ENCODE measurements at regions not wholly inside any gene's neighbourhood (a gene's known extent, or its start where the extent isn't known, plus 50 kb on each side); places are given as distances from the start of the nearest gene placed in this dataset.

- H3K36me3 ChIP-seq (ENCODE audit: control insufficient read depth, insufficient read depth, low read length), result no peaks in the 10 kb centered on the region
- H3K4me3 ChIP-seq (ENCODE audit: low read depth, low read length), result no peak overlapping the region
- no peaks in the 10 kb centered on the region for H3K9me3 ChIP-seq (ENCODE audit: control insufficient read depth, insufficient read depth, low read length)
- H3K9ac ChIP-seq (ENCODE audit: low read depth, low read length), result no peak overlapping the region
- no peaks in the 10 kb centered on the region for H3K27me3 ChIP-seq (ENCODE audit: control insufficient read depth, insufficient read depth, low read length)
- no peaks in the 10 kb centered on the region for H3K4me1 ChIP-seq (ENCODE audit: control insufficient read depth, insufficient read depth, low read length)
Observed at GRCh38 chr21:43283136-43283924, 114.5 kb downstream of the CRYAA start.

- Histone ChIP-seq H3K4me3 (ENCODE audit: low read depth, low read length) (no peak overlapping the region), H3K27me3 (ENCODE audit: control insufficient read depth, insufficient read depth, low read length) (no peaks in the 10 kb centered on the region), H3K9me3 (ENCODE audit: control insufficient read depth, insufficient read depth, low read length) (no peaks in the 10 kb centered on the region), H3K4me1 (ENCODE audit: control insufficient read depth, insufficient read depth, low read length) (peaks cover 2% of the 10 kb centered on the region), H3K9ac (ENCODE audit: low read depth, low read length) (no peak overlapping the region), H3K36me3 (ENCODE audit: control insufficient read depth, insufficient read depth, low read length) (no peaks in the 10 kb centered on the region)
Observed at GRCh38 chr21:43282358-43283120, 113.7 kb downstream of the CRYAA start.

GRCh38 chr21:43281661-43282357, 113.0 kb downstream of the CRYAA start:
- Histone ChIP-seq H3K4me3 (ENCODE audit: low read depth, low read length) (no peak overlapping the region), H3K9ac (ENCODE audit: low read depth, low read length) (no peak overlapping the region), H3K4me1 (ENCODE audit: control insufficient read depth, insufficient read depth, low read length) (peaks cover 2% of the 10 kb centered on the region), H3K9me3 (ENCODE audit: control insufficient read depth, insufficient read depth, low read length) (no peaks in the 10 kb centered on the region), H3K27me3 (ENCODE audit: control insufficient read depth, insufficient read depth, low read length) (no peaks in the 10 kb centered on the region), H3K36me3 (ENCODE audit: control insufficient read depth, insufficient read depth, low read length) (no peaks in the 10 kb centered on the region)

GRCh38 chr21:43280949-43281633, 112.3 kb downstream of the CRYAA start:
- Histone ChIP-seq H3K27me3 (ENCODE audit: control insufficient read depth, insufficient read depth, low read length) (no peaks in the 10 kb centered on the region), H3K4me1 (ENCODE audit: control insufficient read depth, insufficient read depth, low read length) (peaks cover 2% of the 10 kb centered on the region), H3K9me3 (ENCODE audit: control insufficient read depth, insufficient read depth, low read length) (no peaks in the 10 kb centered on the region), H3K36me3 (ENCODE audit: control insufficient read depth, insufficient read depth, low read length) (no peaks in the 10 kb centered on the region), H3K4me3 (ENCODE audit: low read depth, low read length) (no peak overlapping the region), H3K9ac (ENCODE audit: low read depth, low read length) (no peak overlapping the region)

- no peaks in the 10 kb centered on the region for H3K36me3 ChIP-seq (ENCODE audit: control insufficient read depth, insufficient read depth, low read length)
- no peaks in the 10 kb centered on the region for H3K9me3 ChIP-seq (ENCODE audit: control insufficient read depth, insufficient read depth, low read length)
- peaks cover 2% of the 10 kb centered on the region for H3K4me1 ChIP-seq (ENCODE audit: control insufficient read depth, insufficient read depth, low read length)
- H3K27me3 ChIP-seq (ENCODE audit: control insufficient read depth, insufficient read depth, low read length), result no peaks in the 10 kb centered on the region
- H3K4me3 ChIP-seq (ENCODE audit: low read depth, low read length), result no peak overlapping the region
- H3K9ac ChIP-seq (ENCODE audit: low read depth, low read length), result no peak overlapping the region
Observed at GRCh38 chr21:43279578-43279894, 110.7 kb downstream of the CRYAA start.

- no peaks in the 10 kb centered on the region for H3K9me3 ChIP-seq (ENCODE audit: control insufficient read depth, insufficient read depth, low read length)
- H3K4me3 ChIP-seq (ENCODE audit: low read depth, low read length), result no peak overlapping the region
- H3K9ac ChIP-seq (ENCODE audit: low read depth, low read length), result no peak overlapping the region
- no peaks in the 10 kb centered on the region for H3K36me3 ChIP-seq (ENCODE audit: control insufficient read depth, insufficient read depth, low read length)
- H3K4me1 ChIP-seq (ENCODE audit: control insufficient read depth, insufficient read depth, low read length), result peaks cover 2% of the 10 kb centered on the region
- no peaks in the 10 kb centered on the region for H3K27me3 ChIP-seq (ENCODE audit: control insufficient read depth, insufficient read depth, low read length)
Observed at GRCh38 chr21:43278766-43279577, 110.2 kb downstream of the CRYAA start.

- H3K9ac ChIP-seq (ENCODE audit: low read depth, low read length), result no peak overlapping the region
- no peaks in the 10 kb centered on the region for H3K9me3 ChIP-seq (ENCODE audit: control insufficient read depth, insufficient read depth, low read length)
- no peaks in the 10 kb centered on the region for H3K27me3 ChIP-seq (ENCODE audit: control insufficient read depth, insufficient read depth, low read length)
- peaks cover 2% of the 10 kb centered on the region for H3K4me1 ChIP-seq (ENCODE audit: control insufficient read depth, insufficient read depth, low read length)
- no peak overlapping the region for H3K4me3 ChIP-seq (ENCODE audit: low read depth, low read length)
- no peaks in the 10 kb centered on the region for H3K36me3 ChIP-seq (ENCODE audit: control insufficient read depth, insufficient read depth, low read length)
Observed at GRCh38 chr21:43278359-43278758, 109.6 kb downstream of the CRYAA start.

- H3K9ac ChIP-seq (ENCODE audit: low read depth, low read length), result no peak overlapping the region
- H3K4me3 ChIP-seq (ENCODE audit: low read depth, low read length), result no peak overlapping the region
- H3K9me3 ChIP-seq (ENCODE audit: control insufficient read depth, insufficient read depth, low read length), result no peaks in the 10 kb centered on the region
- H3K27me3 ChIP-seq (ENCODE audit: control insufficient read depth, insufficient read depth, low read length), result no peaks in the 10 kb centered on the region
- H3K36me3 ChIP-seq (ENCODE audit: control insufficient read depth, insufficient read depth, low read length), result no peaks in the 10 kb centered on the region
- H3K4me1 ChIP-seq (ENCODE audit: control insufficient read depth, insufficient read depth, low read length), result peaks cover 2% of the 10 kb centered on the region
Observed at GRCh38 chr21:43277481-43278351, 108.9 kb downstream of the CRYAA start.

GRCh38 chr21:43276811-43277210, 108.0 kb downstream of the CRYAA start:
- no peak overlapping the region for H3K9ac ChIP-seq (ENCODE audit: low read depth, low read length)
- no peaks in the 10 kb centered on the region for H3K27me3 ChIP-seq (ENCODE audit: control insufficient read depth, insufficient read depth, low read length)
- no peak overlapping the region for H3K4me3 ChIP-seq (ENCODE audit: low read depth, low read length)
- H3K4me1 ChIP-seq (ENCODE audit: control insufficient read depth, insufficient read depth, low read length), result peaks cover 2% of the 10 kb centered on the region
- no peaks in the 10 kb centered on the region for H3K9me3 ChIP-seq (ENCODE audit: control insufficient read depth, insufficient read depth, low read length)
- H3K36me3 ChIP-seq (ENCODE audit: control insufficient read depth, insufficient read depth, low read length), result no peaks in the 10 kb centered on the region

GRCh38 chr21:43275421-43276211, 106.8 kb downstream of the CRYAA start:
- H3K9ac ChIP-seq (ENCODE audit: low read depth, low read length), result no peak overlapping the region
- no peaks in the 10 kb centered on the region for H3K9me3 ChIP-seq (ENCODE audit: control insufficient read depth, insufficient read depth, low read length)
- no peaks in the 10 kb centered on the region for H3K27me3 ChIP-seq (ENCODE audit: control insufficient read depth, insufficient read depth, low read length)
- no peak overlapping the region for H3K4me3 ChIP-seq (ENCODE audit: low read depth, low read length)
- H3K36me3 ChIP-seq (ENCODE audit: control insufficient read depth, insufficient read depth, low read length), result no peaks in the 10 kb centered on the region
- H3K4me1 ChIP-seq (ENCODE audit: control insufficient read depth, insufficient read depth, low read length), result peaks cover 2% of the 10 kb centered on the region

Measured in iPS-15b (cell line).